OCI-LY3 (cell line): ENCODE measurements at regions not wholly inside any gene's neighbourhood (a gene's known extent, or its start where the extent isn't known, plus 50 kb on each side); places are given as distances from the start of the nearest gene placed in this dataset.

Source experiments
- H2AFZ ChIP-seq: fragments of 200-600, 300-600 bp; shearing (Covaris generic); 2 replicates; pipeline ENCODE4 v1.6.0; 2014; ENCODE audit warnings: antibody characterized with exemption, low read depth, low read length
- H3K27ac ChIP-seq: fragments of 200-600, 300-600 bp; sonication (generic); 2 replicates; pipeline ENCODE4 v1.5.1; 2014; ENCODE audit warnings: mild to moderate bottlenecking, low read length, moderate library complexity, mixed read lengths
- H3K27me3 ChIP-seq: fragments of 200-600, 300-600 bp; sonication (generic); 2 replicates; pipeline ENCODE4 v1.6.1; 2014; ENCODE audit warnings: low read depth, low read length, mixed read lengths
- H3K36me3 ChIP-seq: fragments of 200-600, 300-600 bp; sonication (generic); replicated peaks from 2 replicates; pipeline ENCODE3; 2014; ENCODE audit warnings: low read depth, low read length, mixed read lengths
- H3K4me1 ChIP-seq: fragments of 300-600, 200-600 bp; sonication (generic); 2 replicates; pipeline ENCODE4 v1.6.1; 2014; ENCODE audit warnings: low read length, mixed read lengths
- H3K4me2 ChIP-seq: fragments of 200-600, 300-600 bp; sonication (generic); 2 replicates; pipeline ENCODE4 v1.6.1; 2014; ENCODE audit warnings: low read length, mixed read lengths
- H3K4me3 ChIP-seq: fragments of 300-600, 200-600 bp; sonication (generic); 2 replicates; pipeline ENCODE4 v1.5.1; 2014; ENCODE audit warnings: antibody characterized with exemption, mild to moderate bottlenecking, low read length, moderate library complexity
- H3K79me2 ChIP-seq: fragments of 300-600, 200-600 bp; shearing (Covaris generic); 2 replicates; pipeline ENCODE4 v1.6.1; 2014; ENCODE audit warnings: mild to moderate bottlenecking, low read length, mixed read lengths
- H3K9ac ChIP-seq: fragments of 300-600, 200-600 bp; shearing (Covaris generic); 2 replicates; pipeline ENCODE4 v1.6.0; 2014; ENCODE audit warnings: mild to moderate bottlenecking, low read length, moderate library complexity
- H3K9me3 ChIP-seq: fragments of 200-600, 300-600 bp; shearing (Covaris generic); 2 replicates; pipeline ENCODE4 v1.6.1; 2014; ENCODE audit warnings: low read length, mixed read lengths; ENCODE audit not compliant: insufficient read depth
- H4K20me1 ChIP-seq: fragments of 200-600, 300-600 bp; sonication (generic); 2 replicates; pipeline ENCODE4 v1.6.1; 2016; ENCODE audit warnings: low read length, mixed read lengths; ENCODE audit not compliant: insufficient read depth
- EZH2phosphoT487 ChIP-seq: fragments of 200-600 bp; shearing (Covaris generic); IDR thresholded peaks from 2 replicates; pipeline ENCODE4 v1.6.1; 2018; ENCODE audit warnings: antibody characterized with exemption, mixed run types, low read depth
- TF ChIP-seq, protein P1 (sequence below): fragments of 200-600, 300-600 bp; sonication (generic); IDR thresholded peaks from 2 replicates; pipeline ENCODE4 v1.5.1; 2014; ENCODE audit warnings: antibody characterized with exemption, low read length, low read depth

DNA sequence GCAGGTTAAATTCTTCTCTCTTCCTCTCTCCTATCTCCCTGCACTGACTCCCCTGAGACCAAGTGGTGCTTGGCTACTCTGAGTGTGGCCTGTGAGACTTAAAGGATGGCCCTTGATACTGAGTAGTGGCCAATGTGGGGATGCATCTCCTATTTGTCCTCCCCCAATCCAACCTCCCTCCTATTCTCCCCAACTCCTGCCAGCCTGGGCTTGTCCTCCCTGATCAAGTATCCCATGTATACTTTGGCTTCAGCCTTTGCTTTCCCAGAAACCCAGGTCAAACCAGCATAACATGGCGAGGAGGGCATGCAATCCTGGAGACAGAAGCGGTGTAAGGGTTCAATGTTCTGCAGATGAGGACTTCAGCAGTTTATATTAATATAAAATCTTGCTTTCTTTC lies 77.9 kb upstream of the GRB10 start:
- no peak overlapping the region for H3K9ac ChIP-seq
- no peaks in the 10 kb centered on the region for H3K79me2 ChIP-seq
- H3K27ac ChIP-seq, result no peak overlapping the region
- no peaks in the 10 kb centered on the region for H3K9me3 ChIP-seq
- no peaks in the 10 kb centered on the region for H3K4me1 ChIP-seq
- TF ChIP-seq, protein P1, sequence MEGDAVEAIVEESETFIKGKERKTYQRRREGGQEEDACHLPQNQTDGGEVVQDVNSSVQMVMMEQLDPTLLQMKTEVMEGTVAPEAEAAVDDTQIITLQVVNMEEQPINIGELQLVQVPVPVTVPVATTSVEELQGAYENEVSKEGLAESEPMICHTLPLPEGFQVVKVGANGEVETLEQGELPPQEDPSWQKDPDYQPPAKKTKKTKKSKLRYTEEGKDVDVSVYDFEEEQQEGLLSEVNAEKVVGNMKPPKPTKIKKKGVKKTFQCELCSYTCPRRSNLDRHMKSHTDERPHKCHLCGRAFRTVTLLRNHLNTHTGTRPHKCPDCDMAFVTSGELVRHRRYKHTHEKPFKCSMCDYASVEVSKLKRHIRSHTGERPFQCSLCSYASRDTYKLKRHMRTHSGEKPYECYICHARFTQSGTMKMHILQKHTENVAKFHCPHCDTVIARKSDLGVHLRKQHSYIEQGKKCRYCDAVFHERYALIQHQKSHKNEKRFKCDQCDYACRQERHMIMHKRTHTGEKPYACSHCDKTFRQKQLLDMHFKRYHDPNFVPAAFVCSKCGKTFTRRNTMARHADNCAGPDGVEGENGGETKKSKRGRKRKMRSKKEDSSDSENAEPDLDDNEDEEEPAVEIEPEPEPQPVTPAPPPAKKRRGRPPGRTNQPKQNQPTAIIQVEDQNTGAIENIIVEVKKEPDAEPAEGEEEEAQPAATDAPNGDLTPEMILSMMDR, result no peak
- TF ChIP-seq EZH2phosphoT487, result no peak
- H2AFZ ChIP-seq, result no peak overlapping the region
- H3K4me3 ChIP-seq, result no peak overlapping the region
- H3K36me3 ChIP-seq, result no peaks in the 10 kb centered on the region
- no peak overlapping the region for H3K4me2 ChIP-seq
- no peaks in the 10 kb centered on the region for H4K20me1 ChIP-seq
- 0 out of 2 replicates have a peak, but pooled peaks cover 4% of the 10 kb centered on the region for H3K27me3 ChIP-seq

DNA sequence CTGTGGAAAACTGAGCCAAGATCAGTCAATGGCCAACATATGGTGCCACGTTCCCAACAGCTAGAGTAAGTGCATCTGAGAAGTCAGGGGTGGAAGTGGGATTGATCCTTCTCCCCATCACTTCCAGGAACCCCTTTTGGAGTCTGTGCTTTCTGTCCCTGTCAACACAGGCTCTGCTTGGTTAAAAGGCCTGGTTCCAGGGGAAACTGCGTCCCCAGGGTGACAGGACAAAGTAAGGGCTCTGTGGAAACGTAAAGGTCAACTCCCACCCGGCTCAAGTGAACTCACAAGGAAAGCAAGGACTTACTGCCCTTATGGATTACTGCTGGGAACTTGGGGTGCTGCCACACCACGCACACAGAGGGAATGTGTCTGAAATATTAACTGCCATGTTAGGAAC lies 77.5 kb upstream of the GRB10 start:
- Histone ChIP-seq H3K9me3 (no peaks in the 10 kb centered on the region), H3K79me2 (no peaks in the 10 kb centered on the region), H4K20me1 (no peaks in the 10 kb centered on the region), H3K4me3 (no peak overlapping the region), H3K36me3 (no peaks in the 10 kb centered on the region), H2AFZ (no peak overlapping the region), H3K4me1 (no peaks in the 10 kb centered on the region), H3K27me3 (0 out of 2 replicates have a peak, but pooled peaks cover 5% of the 10 kb centered on the region), H3K9ac (no peak overlapping the region), H3K4me2 (no peak overlapping the region), H3K27ac (no peak overlapping the region)
- TF ChIP-seq EZH2phosphoT487, result no peak
- TF ChIP-seq, protein P1, result no peak

DNA sequence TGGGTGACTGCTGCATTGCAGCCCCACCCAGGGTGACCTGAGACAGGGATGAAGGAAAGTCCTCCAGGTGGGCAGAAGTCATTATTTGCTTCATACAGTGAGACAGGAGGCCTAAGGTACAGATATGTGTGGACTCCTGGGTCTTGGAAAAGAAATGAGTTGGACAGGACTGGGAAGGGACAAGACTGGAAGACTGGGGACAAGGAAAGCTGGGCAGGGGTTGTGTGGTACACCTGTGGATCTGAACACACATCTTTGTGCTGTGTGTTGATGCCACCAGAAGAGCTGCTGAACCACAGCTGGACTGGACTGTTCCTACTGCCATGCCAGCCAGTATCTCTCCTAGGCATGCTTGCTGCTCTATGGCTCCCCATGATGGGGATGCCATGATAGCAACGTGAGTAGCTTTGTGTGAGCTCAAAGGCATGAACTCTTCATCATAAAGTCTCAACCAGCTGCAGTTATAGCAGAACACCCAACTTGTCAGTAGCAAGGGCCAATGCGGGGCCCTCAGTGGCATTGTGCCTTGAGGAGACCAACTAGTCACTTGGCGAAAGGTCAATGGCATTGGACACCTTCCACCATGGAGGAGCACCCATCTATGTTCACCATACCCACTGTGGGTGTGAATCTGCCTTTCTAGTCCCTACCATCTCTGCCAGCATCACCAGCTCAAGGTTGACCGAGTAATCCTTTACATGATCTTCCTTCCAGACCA lies 76.0 kb upstream of the GRB10 start:
- Histone ChIP-seq H3K9ac (no peak overlapping the region), H3K27me3 (0 out of 2 replicates have a peak, but pooled peaks cover 5% of the 10 kb centered on the region), H3K79me2 (no peaks in the 10 kb centered on the region), H4K20me1 (no peaks in the 10 kb centered on the region), H3K36me3 (no peaks in the 10 kb centered on the region), H3K27ac (no peak overlapping the region), H3K4me2 (no peak overlapping the region), H3K4me3 (no peak overlapping the region), H3K9me3 (no peaks in the 10 kb centered on the region), H2AFZ (no peak overlapping the region), H3K4me1 (no peaks in the 10 kb centered on the region)
- TF ChIP-seq, protein P1, result no peak
- no peak for TF ChIP-seq EZH2phosphoT487

DNA sequence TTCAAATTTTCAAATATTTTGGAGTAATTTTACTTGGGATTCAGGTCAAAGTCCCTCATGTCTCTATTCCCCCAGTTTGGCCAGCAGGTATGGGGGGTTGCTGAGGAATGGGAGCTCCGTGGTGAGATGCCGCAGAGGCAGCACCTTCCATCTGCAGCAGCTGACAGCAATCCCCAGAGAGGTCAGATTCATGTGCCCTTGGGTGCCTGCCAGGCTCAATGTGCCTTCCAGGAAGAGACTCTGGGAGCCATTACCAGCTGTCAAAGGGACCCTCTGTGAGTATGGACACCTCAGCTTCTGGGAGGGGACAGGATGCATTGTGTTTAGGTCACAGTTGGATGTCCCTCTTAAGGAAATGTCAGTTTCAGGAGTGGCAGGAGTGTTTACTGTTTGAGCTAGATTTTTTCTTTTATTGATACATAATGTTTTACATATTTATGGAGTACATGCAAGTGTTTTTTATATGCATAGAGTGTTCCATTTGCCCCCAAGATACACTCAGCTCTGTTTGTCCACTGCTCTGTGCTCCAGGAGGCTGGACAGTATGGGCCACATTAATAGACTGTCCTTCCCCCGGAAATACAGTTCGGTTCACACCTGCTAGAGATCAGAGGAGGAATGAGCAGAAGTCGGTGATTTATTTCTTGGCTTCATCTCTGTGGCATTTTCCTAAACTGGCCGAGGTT lies 75.3 kb upstream of the GRB10 start:
- no peaks in the 10 kb centered on the region for H3K36me3 ChIP-seq
- H3K79me2 ChIP-seq, result no peaks in the 10 kb centered on the region
- no peaks in the 10 kb centered on the region for H3K4me1 ChIP-seq
- no peak overlapping the region for H3K27ac ChIP-seq
- TF ChIP-seq, protein P1, result no peak
- TF ChIP-seq EZH2phosphoT487, result no peak
- no peak overlapping the region for H2AFZ ChIP-seq
- H3K4me3 ChIP-seq, result no peak overlapping the region
- no peak overlapping the region for H3K4me2 ChIP-seq
- H3K27me3 ChIP-seq, result 0 out of 2 replicates have a peak, but pooled peaks cover 5% of the 10 kb centered on the region
- no peaks in the 10 kb centered on the region for H4K20me1 ChIP-seq
- no peaks in the 10 kb centered on the region for H3K9me3 ChIP-seq
- H3K9ac ChIP-seq, result no peak overlapping the region
